ENCODE measurements at regions not wholly inside any gene's neighbourhood (a gene's known extent, or its start where the extent isn't known, plus 50 kb on each side); places are given as distances from the start of the nearest gene placed in this dataset.
"Not testable (repeated sequence)": the region's sequence is repeated elsewhere in the genome, so short reads cannot be mapped to it uniquely, and the experiment has no call there.

DNA sequence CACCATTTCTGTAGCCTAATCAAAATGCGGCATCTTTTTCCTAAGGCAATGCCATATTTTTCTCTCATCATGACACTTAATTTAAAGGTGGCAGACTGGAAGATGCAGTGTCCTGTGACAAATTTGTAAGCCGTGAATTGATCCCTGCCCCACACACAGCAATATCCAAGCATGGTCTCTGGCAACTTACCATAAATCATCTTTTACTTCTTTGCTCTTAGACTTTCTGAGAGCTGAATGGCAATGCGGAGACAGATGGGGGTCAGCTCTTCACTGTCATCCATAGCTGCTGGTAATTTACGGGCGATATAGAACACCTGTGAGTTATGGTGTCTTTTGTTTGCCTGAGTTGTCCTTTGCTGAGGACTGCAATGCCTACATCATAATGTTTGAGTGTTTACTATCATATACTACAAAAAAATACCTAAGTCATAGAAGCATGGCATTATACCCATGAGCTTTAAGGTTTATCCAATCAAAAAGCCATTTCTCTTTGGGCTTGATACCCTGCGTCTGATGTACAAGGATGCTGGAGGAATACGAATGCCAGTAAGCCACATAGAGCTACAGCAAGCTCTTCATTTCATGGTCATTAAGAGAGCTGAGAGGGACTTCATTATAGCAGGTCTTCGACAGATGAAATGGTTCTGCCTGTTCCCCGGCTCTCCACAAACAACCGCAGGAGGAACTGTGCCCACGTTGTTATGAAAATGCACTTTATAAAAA, 148.1 kb downstream of the TRIML1 start:
- DNase-seq, result no peak

DNA sequence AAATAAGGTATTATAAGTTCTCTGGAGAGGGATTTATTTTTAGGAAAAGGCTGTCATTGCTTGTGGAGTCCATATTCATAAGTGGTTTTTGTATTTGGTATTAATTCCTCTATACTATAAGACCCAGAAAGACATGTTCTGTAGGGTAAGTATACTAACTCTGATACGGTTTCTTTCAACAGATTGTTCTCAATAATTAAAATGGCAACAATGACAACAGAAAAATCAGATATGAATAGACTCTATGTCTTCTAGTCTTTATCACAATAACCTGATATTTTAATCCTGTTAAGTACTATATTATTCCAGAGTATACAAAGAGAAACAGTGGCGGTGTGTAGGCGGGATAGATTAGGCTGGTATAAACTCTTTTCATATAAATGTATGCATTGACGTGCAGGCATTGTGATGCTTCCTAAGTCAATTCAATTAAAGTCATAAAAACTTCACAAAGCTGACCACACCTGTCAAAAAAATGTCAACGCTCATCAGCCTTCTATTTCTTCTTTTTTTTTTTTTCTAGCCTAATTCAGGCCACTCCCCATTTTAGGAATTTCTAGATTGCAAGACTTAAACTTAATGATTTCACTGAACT, 150.4 kb downstream of the TRIML1 start:
- DNase-seq, result no peak

DNA sequence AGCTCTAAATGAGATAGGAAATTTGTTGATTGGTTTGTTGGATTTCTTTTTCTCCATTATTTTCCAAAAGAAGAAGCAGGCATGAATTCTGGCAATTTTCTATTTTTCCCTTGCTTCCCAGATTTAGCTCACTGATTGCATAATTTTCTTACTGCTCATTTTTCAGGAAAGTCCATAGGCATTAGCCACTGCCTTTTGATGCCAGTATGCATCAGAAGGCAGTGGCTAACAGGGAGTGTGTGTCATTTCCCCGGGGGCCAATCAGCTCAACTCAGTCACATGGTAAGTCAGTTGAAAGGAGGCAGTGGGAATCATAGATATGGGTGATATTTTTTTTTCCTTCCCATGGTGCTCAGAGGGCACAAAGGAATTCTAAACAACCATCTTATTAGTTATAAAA, 156.7 kb downstream of the TRIML1 start:
- peak; percentile 74 for DNase-seq

DNA sequence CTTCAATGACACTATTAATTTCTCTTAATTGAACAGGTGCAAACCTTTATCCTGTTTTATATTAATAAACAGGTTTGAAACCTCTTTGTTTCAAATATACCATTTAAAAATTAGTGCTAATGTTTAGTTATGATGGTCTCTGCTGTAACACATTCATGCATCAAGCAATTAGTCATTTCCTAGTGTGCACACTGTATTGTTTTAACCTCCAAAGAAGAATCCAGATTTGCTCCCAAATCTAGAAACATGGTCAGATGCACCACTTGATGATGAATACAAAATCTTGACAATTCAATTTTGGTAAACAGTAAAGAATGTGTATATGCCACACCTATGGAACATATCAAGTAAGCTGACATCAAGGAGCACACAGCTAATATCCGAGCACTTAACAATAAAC, 157.1 kb downstream of the TRIML1 start:
- DNase-seq, result no peak

DNA sequence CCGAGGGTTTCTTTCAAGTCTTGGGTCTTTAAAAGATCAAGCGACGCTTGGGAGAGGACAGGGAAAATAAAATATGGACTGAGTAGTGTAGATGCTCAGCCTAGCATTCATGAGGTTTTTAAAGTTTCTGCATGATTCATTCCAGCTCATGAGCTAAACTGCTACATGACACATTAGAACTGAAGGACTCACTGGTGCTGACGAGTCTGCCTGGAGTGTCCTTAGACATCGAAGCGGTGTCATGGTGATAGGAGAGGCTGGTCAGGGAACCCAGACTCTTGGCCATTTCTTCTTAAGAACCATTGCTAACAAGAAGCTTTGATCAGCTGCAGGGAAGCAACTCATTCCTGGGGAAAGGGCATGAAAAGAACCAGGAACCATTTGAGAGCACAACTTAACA, 158.6 kb downstream of the TRIML1 start:
- DNase-seq, result peak; percentile 66

DNA sequence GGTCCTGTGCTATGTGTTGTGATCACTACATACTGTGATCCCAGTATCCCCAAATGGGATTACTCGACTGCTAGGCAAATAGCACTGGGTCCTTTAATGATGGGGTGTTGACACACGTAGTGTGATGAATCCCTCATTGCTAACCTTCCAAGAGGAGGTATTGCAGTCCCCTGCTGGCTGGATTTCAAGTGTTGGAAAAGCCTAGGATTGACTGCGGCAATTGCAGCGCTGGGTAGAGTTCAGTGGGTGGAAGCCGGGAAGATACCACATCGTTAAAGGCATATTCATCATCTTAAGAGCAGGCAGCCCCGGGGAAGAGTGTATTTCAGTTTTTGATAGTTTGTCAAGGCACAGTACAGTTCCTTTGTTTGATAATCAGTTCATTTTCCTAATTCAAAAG, 159.9 kb downstream of the TRIML1 start:
- DNase-seq, result peak; percentile 24

DNA sequence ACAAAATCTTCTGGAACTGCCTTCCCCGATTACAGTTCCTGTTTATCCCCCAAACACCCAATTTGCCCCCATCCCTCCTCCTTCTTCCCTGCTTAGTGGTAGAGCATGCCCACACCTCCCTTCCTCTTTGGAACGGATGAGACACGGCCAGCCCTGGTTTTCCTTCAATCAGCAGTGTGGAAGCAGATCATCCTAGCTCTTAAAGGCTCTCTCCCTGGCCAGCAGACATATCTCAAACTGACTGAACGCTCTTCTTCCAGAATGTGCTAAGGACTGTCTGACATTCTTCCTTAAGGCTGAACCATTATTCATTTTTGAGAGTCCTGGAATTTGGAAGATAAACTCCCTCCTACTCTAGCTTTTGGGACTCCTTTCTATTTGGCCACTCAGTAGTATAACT, 161.1 kb downstream of the TRIML1 start:
- DNase-seq, result no peak

DNA sequence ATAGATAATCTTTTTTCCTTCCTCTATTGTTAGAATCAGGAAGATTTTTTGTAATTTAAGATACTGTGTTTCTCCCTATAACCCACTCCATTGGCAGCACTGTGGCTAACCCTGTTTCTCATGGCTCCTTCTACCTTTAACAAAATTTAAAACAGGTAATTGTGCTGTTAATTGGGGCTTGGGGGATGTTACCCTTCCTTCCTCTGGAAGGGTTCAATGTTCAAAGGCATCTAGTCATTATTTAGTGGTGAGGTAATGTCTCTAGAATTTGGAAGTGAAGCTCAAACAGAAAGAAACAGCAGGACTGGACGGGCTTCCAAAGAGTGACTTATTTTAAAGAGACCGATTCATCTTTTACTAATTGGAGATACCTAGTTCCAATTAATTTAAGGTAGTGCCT, 166.4 kb downstream of the TRIML1 start:
- no peak for DNase-seq

DNA sequence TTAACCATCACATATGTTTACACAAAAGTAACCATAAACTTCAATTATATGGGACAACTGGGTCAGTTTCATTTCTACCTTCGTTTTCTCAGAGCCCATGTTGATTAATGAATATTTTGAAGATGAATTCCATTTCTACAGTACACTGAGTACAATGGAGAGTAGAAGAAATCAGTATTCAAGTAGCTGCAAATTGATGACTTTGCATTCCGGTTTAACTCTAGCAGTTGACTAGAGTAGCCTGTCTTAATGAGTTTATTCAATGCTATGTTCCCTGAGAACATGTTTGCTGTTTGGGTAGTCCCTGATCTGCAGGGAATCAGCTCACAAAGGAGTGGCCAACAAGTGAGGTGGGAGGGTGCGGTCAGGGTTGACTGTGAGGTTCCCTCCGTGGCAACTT, 168.3 kb downstream of the TRIML1 start:
- no peak for DNase-seq

DNA sequence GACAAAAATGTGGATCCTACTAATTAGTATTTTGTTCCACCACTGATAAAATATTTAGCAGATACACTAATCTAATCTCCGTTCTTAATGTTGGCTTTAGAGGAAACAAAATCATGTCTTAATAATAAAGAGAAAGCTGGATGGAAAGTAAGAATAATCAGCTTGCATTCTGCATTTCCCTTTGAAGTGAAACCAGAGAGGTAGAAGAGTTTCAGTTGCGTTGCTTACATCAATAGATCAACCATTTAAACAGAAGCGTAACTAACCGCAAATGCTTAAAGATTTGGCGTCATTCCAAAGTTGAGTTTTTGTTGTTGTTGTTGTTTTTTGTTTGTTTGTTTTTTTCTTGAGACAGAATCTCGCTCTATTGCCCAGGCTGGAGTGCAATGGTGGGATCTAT, 168.9 kb downstream of the TRIML1 start:
- DNase-seq, result no peak

DNA sequence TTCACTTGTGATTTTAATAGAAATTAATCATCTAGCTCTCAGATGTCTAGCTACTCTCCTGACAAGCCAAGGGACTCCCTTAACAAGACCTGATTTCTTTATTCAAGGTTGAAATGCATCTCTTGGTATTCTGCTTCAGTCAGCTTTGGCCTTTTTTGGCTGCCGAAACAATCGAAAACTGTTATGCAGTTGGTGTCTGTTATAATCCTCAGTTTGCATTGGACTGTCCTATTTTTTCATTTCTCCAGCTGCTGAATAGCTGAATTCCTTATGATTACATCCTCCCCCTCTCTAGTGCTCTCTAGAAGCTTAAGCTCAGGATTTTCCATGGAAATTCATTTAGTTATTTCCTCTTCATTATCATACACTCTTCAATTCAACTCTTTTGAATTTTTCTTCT, 177.2 kb downstream of the TRIML1 start:
- DNase-seq, result no peak

DNA sequence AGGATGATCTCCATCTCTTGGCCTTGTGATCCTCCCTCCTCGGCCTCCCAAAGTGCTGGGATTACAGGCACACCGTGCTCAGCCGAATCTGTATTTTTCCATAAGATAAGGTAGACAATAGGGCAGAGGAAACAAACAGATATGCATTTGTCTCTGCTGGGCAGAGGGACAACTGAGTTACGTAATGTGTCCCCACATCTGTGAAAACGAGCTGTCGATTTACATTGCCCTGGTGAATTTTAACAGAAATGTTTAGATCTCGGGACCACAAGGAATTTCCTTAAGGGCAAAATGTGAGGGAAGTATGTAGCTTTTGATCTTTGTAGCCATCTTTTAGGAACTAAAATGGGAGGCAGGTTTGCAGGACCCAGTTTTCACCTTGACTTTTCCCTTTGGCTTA, 189.7 kb downstream of the TRIML1 start:
- no peak for DNase-seq

DNA sequence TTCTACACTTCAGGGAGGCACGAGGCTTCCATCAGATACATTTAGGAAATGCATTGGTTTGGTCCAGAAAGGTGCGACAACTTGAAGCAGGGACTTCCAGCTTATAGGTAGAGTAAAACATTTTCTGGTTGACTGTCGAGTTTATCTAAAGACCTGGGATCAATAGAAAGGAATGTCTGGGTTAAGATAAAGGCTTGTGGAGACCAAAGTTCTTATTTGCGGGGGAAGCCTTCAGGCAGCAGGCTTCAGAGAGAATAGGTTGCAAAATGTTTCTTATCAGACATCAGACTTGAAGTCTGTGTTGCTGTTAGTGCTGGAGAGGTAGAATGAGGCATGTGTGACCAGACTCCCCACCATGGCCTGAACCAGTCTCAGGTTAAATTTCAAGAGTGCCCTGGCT, 190.3 kb downstream of the TRIML1 start:
- no peak for DNase-seq

DNA sequence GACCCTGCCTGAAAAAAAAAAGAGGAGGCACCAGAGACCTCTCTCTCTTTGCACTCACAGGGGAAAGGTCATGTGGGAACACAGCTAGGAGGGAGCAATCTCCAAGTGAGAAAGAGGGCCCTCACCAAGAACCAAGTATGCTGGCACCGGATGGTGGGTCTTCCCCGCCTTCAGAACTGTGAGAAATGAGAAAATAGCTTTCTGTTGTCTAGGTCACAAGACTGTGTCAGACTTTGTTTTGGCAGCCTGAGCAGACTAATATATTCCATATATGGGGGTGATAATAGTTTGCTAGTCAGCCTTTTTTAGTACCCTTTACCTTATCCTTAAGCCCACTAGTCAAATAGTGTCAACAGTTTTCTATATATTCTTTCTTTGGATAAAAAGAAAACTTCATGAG, 193.0 kb downstream of the TRIML1 start:
- DNase-seq, result peak; percentile 1

DNA sequence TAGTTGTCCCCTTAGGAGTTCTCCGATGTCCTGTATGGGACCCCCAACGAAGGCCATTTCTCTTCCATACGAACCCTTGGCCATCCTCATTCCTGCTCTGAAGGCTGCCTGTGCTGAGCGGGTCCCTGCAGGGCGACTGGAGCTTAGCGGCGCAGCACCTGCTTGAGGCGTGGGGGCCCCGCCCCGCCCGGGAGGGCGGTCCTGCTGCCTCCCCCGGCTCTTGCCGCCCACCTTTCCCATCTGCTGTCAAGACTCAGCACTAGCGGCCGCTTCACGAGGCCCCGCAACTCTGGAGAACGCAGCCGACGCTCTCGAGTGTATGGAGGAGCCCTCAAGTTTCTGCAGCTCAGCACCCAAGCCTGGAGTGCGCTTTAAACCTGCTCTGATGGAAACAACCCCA, 197.7 kb downstream of the TRIML1 start:
- no peak for DNase-seq

DNA sequence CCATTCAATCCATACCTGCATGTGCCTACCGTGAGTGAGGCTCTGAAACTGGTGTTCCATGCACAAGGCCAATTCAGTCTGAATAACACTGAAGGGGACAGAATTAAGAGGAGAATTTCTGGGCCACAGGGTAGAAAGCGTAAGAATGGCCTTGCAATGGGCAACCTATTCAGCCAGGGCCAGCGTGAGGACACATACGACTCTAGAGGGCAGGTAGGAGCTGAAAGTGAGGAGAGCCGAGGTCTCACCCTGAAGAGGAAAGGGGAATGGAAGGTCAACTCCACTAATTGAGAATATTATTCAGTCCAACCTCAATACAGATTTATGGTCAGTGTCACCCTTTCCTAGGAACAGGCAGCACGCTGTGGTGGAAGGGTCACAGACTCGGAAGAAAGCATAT, 202.2 kb downstream of the TRIML1 start:
- DNase-seq, result no peak

DNA sequence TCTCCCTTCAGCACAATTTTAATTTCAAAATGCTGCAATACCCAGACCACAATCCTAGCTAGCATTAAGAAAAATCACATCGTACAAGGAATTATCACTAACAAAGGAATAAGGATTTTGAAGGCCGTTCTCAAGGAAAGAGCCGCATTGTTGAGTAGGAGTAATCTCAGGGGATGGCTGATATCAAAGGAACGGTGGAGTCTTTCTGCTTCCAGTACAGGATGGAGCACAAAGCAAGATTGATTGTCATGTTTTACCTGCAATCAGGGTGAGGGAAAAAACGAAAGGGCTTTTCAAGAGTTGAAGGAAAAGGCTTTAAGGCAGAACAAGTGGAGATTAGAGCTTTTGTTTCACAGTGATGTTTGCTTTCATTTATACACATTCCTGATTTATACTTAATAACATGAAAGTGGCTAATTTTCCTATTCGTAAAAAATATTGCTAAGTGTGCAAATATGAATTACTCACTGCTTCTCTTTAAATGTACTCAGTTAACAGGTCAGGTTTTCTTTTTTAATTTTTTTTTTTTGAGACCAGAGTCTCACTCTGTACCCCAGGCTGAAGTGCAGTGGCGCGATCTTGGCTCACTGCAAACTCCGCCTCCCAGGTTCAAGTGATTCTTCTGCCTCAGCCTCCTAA, 207.0 kb downstream of the TRIML1 start:
- DNase-seq, result no peak

DNA sequence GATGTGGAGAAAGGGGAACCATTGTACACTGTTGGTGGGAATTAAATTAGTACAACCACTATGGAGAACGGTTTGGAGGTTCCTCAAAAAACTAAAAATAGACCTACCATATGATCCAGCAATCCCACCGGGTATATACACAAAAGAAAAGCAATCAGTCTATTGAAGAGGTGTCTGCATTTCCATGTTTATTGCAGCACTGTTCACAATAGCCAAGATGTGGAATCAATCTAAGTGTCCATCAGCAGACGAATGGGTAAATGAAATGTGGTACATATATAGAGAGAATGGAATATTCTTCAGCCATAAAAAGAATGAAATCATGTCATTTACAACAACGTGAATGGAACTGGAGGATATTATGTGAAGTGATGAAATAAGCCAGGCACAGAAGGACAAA, 208.1 kb downstream of the TRIML1 start:
- DNase-seq, result no peak

DNA sequence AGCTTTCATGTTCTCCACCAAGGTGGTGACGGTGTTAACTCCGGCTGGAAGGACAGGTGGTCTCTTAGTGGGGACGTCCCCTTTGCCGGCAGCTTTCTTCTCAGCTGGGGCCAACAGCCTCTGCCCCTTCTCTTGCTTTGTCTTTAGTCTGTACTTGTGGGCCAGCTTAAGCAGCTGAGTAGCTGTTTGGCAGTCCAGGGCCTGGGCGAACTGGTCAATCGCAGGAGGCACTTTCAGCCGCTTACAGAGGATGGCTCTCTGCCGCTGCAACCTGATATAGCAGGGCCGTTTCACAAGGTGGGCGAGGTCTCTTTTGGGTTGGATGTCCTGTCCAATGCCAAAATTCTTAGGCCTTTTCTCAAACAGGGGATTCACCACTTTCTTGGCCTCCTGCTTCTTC, 210.3 kb downstream of the TRIML1 start:
- not testable (repeated sequence) for DNase-seq

DNA sequence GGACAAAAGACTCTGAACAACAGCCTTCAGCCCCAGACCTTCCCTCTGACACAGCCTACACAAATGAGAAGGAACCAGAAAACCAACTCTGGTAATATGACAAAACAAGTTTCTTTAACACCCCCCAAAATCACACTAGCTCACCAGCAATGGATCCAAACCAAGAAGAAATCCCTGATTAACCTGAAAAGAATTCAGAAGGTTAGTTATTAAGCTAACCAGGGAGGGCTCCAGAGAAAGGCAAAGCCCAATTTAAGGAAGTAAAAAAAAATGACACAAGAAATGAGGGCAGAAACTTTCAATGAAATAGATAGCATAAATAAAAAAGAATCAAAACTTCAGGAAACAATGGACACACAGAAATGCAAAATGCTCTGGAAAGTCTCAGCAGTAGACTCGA, 224.0 kb downstream of the TRIML1 start:
- no peak for DNase-seq

DNA sequence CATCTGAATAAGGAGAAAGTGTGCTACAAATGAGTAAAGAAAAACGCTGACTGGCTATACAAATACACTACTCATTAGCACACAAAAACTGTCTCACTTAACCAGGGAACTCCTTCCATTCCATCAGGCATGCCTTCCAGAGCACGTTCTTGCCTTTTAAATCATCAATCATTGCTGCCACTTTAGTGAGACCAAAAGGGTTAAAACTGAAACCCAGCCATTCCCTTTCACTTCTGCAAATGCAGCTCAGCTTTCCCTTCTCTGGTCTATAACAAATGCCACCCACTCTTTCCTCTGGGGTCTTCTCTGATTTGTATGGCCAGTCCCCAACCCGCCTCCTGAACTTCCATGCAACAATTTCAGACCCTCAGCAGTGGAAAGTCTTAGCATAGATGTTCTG, 231.5 kb downstream of the TRIML1 start:
- no peak for DNase-seq

DNA sequence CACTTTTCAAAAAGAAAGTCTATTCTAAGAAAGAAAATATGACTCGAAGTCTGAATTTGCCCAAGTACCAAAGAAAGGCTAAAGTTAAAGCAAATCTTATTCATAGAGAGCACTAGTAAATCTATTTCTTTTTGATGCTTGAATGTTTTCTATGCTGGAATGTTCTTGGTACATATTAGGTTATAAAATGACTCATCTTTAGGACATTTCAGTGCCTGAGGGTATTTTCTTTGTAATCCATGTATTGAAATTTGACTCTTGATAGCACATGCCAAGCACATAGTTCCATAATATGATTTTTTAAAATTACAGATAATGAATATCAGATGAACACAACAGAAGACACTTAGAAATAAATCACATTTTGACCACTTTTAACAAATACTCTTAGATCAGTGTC, 232.8 kb downstream of the TRIML1 start:
- DNase-seq, result peak; percentile 65

DNA sequence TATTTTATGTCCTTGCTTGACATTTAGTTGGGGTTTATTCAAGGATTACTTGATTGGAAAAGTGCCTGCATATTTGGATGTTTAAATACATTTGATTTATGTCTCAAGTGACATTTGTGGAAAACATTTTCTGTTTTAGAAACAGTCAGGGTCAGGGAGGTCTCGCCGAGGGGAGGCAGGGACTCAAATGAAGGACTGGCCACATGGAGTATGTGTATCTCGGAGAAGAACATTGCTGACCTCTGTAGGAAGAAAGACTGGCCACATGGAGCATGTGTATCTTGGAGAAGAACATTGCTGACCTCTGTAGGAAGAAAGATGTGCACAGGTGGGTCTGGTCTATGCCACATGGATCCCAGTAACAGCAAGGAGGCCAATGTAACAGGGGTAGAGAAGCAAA, 233.6 kb downstream of the TRIML1 start:
- DNase-seq, result peak; percentile 27

DNA sequence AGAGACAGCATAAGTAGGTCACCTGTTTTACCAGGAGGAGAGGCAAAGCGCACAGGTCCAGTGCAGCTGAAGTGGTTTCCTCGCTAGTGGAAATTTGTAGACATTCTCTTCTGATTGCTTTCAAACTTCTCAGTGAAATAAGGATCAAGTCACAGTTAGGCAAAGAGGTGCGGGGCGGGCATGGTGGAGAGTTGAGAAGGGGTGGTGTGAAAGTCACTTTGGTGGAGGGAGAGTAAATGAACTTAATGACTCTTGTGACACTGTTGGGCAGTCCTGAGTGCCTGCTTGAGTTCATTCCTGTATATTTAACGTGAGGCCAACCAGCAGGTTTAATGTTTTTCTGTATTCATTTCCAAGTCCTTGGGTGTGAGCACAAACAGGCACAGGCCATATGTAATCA, 235.6 kb downstream of the TRIML1 start:
- DNase-seq, result no peak
